Pancreas (tissue), 10 donors: ENCODE measurements at regions not wholly inside any gene's neighbourhood (a gene's known extent, or its start where the extent isn't known, plus 50 kb on each side); places are given as distances from the start of the nearest gene placed in this dataset.
A peak's percentile ranks its signal among the peaks of the same experiment; 100 is the strongest.
"Not testable (repeated sequence)": the region's sequence is repeated elsewhere in the genome, so short reads cannot be mapped to it uniquely, and the experiment has no call there.

Experiments
- ATAC-seq, 4 donors: fragments of 200-7000 bp; cut with Tn5 transposase; one replicate each; pipeline versions ENCODE4 v1.8.0 to v1.9.1; 2020; ENCODE audit warnings: mild to moderate bottlenecking in 4 of 4, moderate library complexity in 4 of 4
- DNase-seq, 6 donors: peaks; one replicate each; pipeline ENCODE4 v3.0.0-alpha.2; 2020
- FAIRE-seq: peaks from 2 replicates; lab custom pipeline; 2012; peaks lifted over from hg19 to GRCh38; lab: Jason Lieb, UNC
- H3K27ac ChIP-seq, 4 donors: fragments of 200-600 bp; sonication (generic); 1 replicate in 3 of 4; 2 replicates in 1 of 4; pipeline versions ENCODE4 v1.5.0 to v1.8.0; 2020
- H3K27me3 ChIP-seq, 4 donors: fragments of 200-600 bp; one replicate each; pipeline ENCODE4 v1.8.0; 2021
- H3K36me3 ChIP-seq, 3 donors: fragments of 200-600 bp; sonication (generic) in 1 of 3; one replicate each; pipeline versions ENCODE4 v1.5.0 to v1.8.0; 2020 to 2021
- H3K4me1 ChIP-seq, 3 donors: fragments of 200-600 bp; one replicate each; pipeline ENCODE4 v1.8.0; 2021
- H3K4me3 ChIP-seq, 4 donors: fragments of 200-600 bp; sonication (generic) in 2 of 4; one replicate each; pipeline versions ENCODE4 v1.5.0 to v1.8.0; 2020 to 2021
- H3K9me3 ChIP-seq, 4 donors: fragments of 200-600 bp; one replicate each; pipeline ENCODE4 v1.8.0; 2021
- WGBS, 2 donors: extraction: QIAGEN DNeasy Blood & Tissue Kit; methylation state at CpG; one replicate each; pipeline ENCODE4 v1.1.7; 2013; 5-methylcytosine and 5-hydroxymethylcytosine counted together
- intact Hi-C, 3 donors: fragments of 100-400 bp; cut with DNase I; formaldehyde crosslinking; loops; one replicate each; pipeline versions ENCODE4 v1.11.1 to v1.14.2; 2022
- TF ChIP-seq, protein P1 (sequence below), 4 donors: fragments of 200-600 bp; sonication (generic) in 3 of 4; IDR thresholded peaks; one replicate each; pipeline versions ENCODE4 v1.5.0 to v1.8.0; 2021; ENCODE audit warnings: antibody characterized with exemption in 4 of 4
- donor health status: healthy with polysubstance abuse.
- donor health status: DM: no; HTN: no; CAD: no; lungs with moderate emphysema.
- donor health status: DM: no; HTN: no; CAD: no.
- donor health status: control.
- donor health status: control.
- donor health status: Bipolar disorder and iron deficiency.
- donor health status: DM: yes; HTN: yes; CAD: no.
- donor health status: DM: no; HTN: no; CAD: no.
- donor health status: DM: no; HTN: no; CAD: no.
- donor health status: DM: yes; HTN: yes; CAD: no.

DNA sequence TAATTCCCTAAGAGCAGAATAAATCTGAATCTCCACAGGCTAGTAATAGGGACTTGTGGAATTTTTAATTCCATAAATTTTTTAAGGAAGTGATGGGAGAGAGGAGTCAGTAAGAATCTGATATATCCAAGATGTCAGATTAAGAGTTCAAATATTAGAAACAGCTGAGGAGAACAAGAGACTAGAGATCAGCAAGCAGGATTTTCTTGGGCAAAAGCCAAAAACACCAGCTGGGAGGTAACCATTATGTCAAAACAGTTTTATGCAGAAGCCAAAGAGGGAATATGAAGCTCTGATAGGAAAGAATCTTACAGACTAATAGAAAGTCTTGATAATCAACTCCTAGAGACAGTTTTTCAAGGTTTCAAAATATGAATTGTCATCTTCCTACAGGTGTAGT is 72.2 kb upstream of the RBPJ start:
- intact Hi-C loops = no loop called here
- TF ChIP-seq, protein P1, sequence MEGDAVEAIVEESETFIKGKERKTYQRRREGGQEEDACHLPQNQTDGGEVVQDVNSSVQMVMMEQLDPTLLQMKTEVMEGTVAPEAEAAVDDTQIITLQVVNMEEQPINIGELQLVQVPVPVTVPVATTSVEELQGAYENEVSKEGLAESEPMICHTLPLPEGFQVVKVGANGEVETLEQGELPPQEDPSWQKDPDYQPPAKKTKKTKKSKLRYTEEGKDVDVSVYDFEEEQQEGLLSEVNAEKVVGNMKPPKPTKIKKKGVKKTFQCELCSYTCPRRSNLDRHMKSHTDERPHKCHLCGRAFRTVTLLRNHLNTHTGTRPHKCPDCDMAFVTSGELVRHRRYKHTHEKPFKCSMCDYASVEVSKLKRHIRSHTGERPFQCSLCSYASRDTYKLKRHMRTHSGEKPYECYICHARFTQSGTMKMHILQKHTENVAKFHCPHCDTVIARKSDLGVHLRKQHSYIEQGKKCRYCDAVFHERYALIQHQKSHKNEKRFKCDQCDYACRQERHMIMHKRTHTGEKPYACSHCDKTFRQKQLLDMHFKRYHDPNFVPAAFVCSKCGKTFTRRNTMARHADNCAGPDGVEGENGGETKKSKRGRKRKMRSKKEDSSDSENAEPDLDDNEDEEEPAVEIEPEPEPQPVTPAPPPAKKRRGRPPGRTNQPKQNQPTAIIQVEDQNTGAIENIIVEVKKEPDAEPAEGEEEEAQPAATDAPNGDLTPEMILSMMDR (IDR thresholded peaks at IDR 0.05) = no peak
- Histone ChIP-seq H3K4me3 (no peak overlapping the region), H3K27ac (no peak overlapping the region), H3K4me1 (no peaks in the 10 kb centered on the region), H3K27me3 (no peaks in the 10 kb centered on the region), H3K9me3 (no peaks in the 10 kb centered on the region), H3K36me3 (no peaks in the 10 kb centered on the region)
- FAIRE-seq = no peak
- no peak for ATAC-seq
- peak in 1 of 6 donors; percentile 7 for DNase-seq

DNA sequence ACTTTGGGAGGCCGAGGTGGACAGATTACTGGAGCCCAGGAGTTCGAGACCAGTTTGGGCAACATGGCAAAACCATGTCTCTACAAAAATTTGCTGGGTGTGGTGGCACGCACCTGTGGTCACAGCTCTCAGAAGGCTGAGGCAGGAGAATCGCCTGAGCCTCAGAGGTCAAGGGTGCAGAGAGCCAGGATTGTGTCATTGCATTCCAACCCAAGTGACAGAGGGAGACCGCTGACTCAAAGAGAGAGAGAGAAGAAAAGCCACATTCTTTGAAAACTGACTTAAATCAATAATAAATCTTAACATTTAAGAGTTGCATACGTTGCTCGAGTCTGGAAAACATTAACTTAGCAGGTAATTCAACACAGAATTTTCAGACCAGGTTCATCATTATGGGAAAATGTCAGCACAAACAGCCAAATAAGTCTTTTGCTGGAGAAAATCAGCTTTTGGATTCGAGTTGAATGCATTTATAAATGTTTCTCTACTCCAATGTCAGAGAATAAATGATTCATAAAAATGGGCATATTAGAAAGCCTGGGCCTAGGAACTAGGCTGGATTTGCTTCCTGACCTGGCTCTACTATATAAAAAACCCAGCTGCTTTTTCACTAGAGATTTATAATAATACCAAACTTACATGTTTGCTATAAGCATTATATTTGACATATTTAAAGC is 68.3 kb upstream of the RBPJ start:
- WGBS, 2 donors = 67 to 70% methylated on average over 8 of the region's 8 CpGs
- DNase-seq (no peak), FAIRE-seq (no peak), ATAC-seq (no peak)
- Histone ChIP-seq H3K27ac (no peak overlapping the region), H3K27me3 (no peaks in the 10 kb centered on the region), H3K4me3 (no peak overlapping the region), H3K36me3 (no peaks in the 10 kb centered on the region), H3K4me1 (no peaks in the 10 kb centered on the region), H3K9me3 (no peaks in the 10 kb centered on the region)
- TF ChIP-seq, protein P1 (IDR thresholded peaks at IDR 0.05) = no peak
- intact Hi-C loops = no loop called here

DNA sequence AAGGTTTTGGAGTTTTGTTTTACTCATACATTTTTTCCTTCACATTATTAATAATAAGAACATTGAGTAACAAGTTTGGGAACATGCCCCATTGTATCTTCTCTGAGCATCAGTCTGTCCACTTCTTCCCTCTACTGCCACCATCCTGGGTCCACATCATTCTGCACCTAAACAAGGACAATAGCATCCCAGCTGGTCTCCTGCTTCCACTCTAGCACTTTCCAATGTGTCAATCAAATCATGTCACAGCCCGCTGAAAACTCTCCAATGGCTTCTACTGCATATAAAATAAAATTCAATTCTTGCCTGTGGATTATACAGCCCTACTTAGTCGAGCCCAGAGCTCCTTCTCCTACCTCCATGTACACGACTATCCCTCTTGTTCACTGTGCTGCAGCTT is 66.8 kb upstream of the RBPJ start:
- WGBS, 2 donors = 77 to 87% methylated on average over 3 of the region's 3 CpGs
- no peak overlapping the region for H3K27ac ChIP-seq
- FAIRE-seq (no peak), ATAC-seq (no peak), DNase-seq (no peak)
- no peaks in the 10 kb centered on the region for H3K36me3 ChIP-seq
- no peaks in the 10 kb centered on the region for H3K27me3 ChIP-seq
- H3K9me3 ChIP-seq = no peaks in the 10 kb centered on the region
- no peak overlapping the region for H3K4me3 ChIP-seq
- intact Hi-C loops = no loop called here
- TF ChIP-seq, protein P1 (IDR thresholded peaks at IDR 0.05) = no peak
- H3K4me1 ChIP-seq = no peaks in the 10 kb centered on the region

DNA sequence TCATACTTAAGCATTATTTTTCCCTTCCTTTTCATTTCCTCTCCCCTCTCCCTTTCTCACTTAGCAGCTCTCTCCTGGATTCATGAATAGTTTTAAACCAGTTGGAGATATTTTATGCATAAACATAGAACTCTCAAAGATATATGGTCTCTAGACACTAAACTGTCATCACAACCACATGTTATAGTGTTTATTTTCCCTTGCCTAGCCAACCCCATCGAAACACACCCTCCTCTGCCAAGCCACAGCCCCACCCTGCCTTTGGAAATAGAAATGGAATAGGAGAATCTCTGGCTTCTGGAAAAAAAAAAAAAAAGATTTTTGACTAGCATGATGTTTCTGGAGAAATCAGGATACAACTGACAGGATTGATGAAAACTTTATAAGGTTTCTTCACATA is 64.8 kb upstream of the RBPJ start:
- ATAC-seq (no peak), DNase-seq (no peak), FAIRE-seq (no peak)
- Histone ChIP-seq H3K27me3 (no peaks in the 10 kb centered on the region), H3K27ac (no peak overlapping the region), H3K9me3 (no peaks in the 10 kb centered on the region), H3K4me1 (no peaks in the 10 kb centered on the region), H3K36me3 (no peaks in the 10 kb centered on the region), H3K4me3 (no peak overlapping the region)
- 76 to 85% methylated on average over 1 of the region's 1 CpG for WGBS, 2 donors
- intact Hi-C loops = no loop called here
- TF ChIP-seq, protein P1 (IDR thresholded peaks at IDR 0.05) = no peak

DNA sequence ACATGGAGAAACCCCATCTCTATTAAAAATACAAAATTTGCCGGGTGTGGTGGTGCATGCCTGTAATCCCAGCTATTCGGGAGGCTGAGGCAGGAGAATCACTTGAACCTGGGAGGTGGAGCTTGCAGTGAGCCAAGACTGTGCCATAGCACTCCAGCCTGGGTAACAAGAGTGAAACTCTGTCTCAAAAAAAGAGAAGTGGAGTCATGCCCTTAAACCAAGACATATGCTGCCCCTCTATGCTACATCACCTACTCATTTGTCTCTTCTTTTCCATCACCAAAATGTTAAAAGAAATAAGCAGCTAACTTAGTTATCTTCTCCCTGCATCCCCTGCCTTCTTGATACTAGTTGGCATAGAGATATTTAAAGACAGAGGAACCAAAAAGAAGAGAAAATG is 63.4 kb upstream of the RBPJ start:
- H3K9me3 ChIP-seq, intact Hi-C loops, DNase-seq, H3K27me3 ChIP-seq, H3K36me3 ChIP-seq, H3K27ac ChIP-seq, H3K4me3 ChIP-seq, H3K4me1 ChIP-seq, ATAC-seq, FAIRE-seq: not testable (repeated sequence)
- WGBS, 2 donors = 87 to 97% methylated on average over 2 of the region's 2 CpGs
